GM04503 (cell line): ENCODE measurements at regions not wholly inside any gene's neighbourhood (a gene's known extent, or its start where the extent isn't known, plus 50 kb on each side); places are given as distances from the start of the nearest gene placed in this dataset.
"Not testable (repeated sequence)": the region's sequence is repeated elsewhere in the genome, so short reads cannot be mapped to it uniquely, and the experiment has no call there.

Experiments used
- DNase-seq: peaks from one replicate; pipeline ENCODE4 v3.0.0-alpha.2; 2012; ENCODE audit warnings: low read depth

GRCh38 chr21:23039846-23040245 lies 2041.6 kb downstream of the NCAM2 start:
- no peak for DNase-seq

- DNase-seq = no peak
Observed at GRCh38 chr21:23045955-23046354, 2047.7 kb downstream of the NCAM2 start.

- no peak for DNase-seq
Observed at GRCh38 chr21:23067672-23068071, 2069.5 kb downstream of the NCAM2 start.

DNA sequence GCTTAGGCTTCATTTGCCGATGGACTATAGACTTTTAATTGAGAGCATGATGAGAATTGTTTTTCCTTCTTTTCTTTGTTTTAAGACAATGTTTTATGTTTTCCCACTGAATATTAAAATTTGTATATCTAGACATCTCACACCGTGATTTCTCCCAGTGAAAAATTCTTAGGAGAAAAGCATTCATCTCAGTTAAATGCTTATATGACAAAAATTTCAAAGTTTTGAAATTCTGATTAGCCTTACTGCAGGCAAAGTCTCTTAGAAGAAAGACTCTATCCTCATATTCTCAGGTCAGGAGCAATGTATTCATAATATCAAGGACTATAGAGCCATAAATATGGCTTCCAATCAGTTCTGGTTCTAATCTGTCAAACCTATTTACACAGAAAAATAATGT lies 2085.0 kb downstream of the NCAM2 start:
- DNase-seq = no peak

DNA sequence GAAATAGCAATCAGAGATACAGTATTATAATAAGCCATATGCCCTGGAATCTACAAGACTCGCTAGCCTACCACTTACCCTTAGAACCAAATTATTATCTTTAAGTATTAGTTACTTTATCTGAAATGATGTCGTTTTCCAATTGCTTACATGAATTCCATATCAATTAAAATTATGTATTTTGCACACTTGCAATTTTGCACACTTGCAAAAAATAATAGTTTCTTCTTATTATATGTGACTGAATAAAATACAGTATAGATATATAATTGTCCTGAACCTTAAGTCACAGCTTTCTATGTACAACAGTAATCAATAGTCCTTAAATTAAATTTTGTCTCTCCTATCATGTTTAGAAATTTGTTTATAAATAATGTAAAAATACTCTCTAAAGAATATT lies 2095.1 kb downstream of the NCAM2 start:
- no peak for DNase-seq

- no peak for DNase-seq
Observed at GRCh38 chr21:23099185-23099584, 2101.0 kb downstream of the NCAM2 start.

- DNase-seq = no peak
Observed at GRCh38 chr21:23101111-23101510, 2102.9 kb downstream of the NCAM2 start.

GRCh38 chr21:23108533-23108932 lies 2110.3 kb downstream of the NCAM2 start:
- no peak for DNase-seq

- DNase-seq = no peak
Observed at GRCh38 chr21:23111070-23111600, 2112.9 kb downstream of the NCAM2 start.

GRCh38 chr21:23119491-23119890 lies 2121.3 kb downstream of the NCAM2 start:
- no peak for DNase-seq

- no peak for DNase-seq
Observed at GRCh38 chr21:23127973-23128372, 2129.8 kb downstream of the NCAM2 start.

- DNase-seq = no peak
Observed at GRCh38 chr21:23130308-23130707, 2132.1 kb downstream of the NCAM2 start.

DNA sequence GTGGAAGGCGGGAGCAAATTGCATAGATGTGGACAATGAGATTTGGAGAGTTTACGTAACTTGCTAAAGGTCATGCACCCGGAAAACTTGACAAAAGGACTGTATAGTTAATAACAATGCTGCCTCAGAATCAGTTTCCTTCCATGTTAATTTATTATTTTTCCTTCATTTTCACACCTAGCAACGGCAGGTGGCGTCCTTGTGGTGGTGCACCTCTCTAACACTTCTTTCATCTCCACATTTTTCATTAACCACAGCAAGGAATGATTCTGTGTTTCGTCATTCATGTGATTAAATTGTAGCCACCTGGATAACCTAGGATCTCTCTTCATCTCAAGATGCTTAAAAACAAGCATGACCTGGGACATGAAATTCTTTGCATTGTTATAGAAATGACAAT lies 2133.0 kb downstream of the NCAM2 start:
- no peak for DNase-seq

GRCh38 chr21:23138797-23139196 lies 2140.6 kb downstream of the NCAM2 start:
- no peak for DNase-seq

DNA sequence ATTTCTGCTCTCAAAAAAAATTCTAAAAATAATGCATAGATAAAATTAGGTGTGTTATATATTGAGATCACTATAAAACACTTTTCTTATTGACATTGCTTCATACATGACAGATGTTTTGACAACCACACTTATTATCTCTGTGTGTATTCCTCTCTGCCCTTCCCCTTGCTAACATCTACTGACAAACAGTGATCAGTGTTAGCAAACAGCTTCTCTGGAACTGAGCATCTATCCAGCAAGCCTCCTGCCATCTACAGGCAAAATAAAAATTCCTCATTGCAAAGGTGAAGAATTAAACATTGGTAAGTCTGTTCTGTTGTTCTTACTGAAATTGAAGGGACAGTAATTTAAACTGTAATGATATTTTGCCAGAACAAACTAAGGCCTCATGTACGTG lies 2153.9 kb downstream of the NCAM2 start:
- DNase-seq = no peak

DNA sequence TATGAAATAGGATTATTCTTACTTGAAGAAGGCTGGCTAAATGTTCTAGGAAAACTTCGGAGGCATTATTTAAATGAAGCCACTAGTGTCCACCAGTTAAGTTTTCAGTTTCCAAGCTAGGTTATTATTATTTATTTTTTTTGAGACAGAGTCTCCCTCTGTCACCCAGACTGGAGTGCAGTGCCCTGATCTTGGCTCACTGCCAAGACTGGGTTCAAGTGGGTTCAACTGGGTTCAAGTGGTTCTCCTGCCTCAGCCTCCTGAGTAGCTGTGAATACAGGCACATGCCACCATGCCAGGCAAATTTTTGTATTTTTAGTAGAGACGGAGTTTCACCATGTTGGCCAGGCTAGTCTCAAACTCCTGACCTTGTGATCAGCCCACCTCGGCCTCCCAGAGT lies 2155.6 kb downstream of the NCAM2 start:
- DNase-seq = not testable (repeated sequence)

GRCh38 chr21:23155281-23155680 lies 2157.1 kb downstream of the NCAM2 start:
- no peak for DNase-seq

DNA sequence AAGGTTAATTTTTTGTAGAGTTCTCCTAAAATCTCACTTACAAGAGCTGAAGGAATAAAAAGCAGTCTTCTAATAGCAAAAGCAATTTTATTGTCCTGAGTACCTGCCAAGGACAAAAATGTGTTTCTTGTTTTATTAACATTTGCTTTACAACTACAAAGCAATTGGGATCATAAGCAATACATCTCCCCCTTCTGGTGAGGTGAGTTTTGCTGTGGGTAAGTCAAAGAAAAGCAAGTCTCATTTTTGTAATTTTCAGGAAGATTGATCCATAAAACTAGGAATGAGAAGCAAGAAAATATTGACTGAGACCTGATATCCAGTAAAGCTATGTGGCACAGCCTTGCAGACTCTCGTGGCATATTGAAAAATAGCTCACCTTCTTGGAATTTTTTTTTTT lies 2162.7 kb downstream of the NCAM2 start:
- no peak for DNase-seq

- DNase-seq = no peak
Observed at GRCh38 chr21:23162198-23162946, 2164.2 kb downstream of the NCAM2 start.
